Ascending aorta (tissue), 2 donors: ENCODE measurements at regions not wholly inside any gene's neighbourhood (a gene's known extent, or its start where the extent isn't known, plus 50 kb on each side); places are given as distances from the start of the nearest gene placed in this dataset.

Experiments
- DNase-seq, 2 donors: peaks; one replicate each; pipeline ENCODE4 v3.0.0-alpha.2; 2019; ENCODE audit warnings: low spot score in 2 of 2
- H3K27ac ChIP-seq, 2 donors: fragments of 200-600 bp; sonication (generic); one replicate each; pipeline ENCODE4 v1.5.1; 2016 to 2017; ENCODE audit warnings: mild to moderate bottlenecking in 1 of 2
- H3K27me3 ChIP-seq: fragments of 200-600 bp; sonication (generic); one replicate; pipeline ENCODE4 v1.5.1; 2017
- H3K36me3 ChIP-seq, 2 donors: fragments of 200-600 bp; sonication (generic); one replicate each; pipeline ENCODE4 v1.5.1; 2016
- H3K4me1 ChIP-seq, 2 donors: fragments of 200-600 bp; sonication (generic); one replicate each; pipeline ENCODE4 v1.5.1; 2016 to 2017; ENCODE audit warnings: mild to moderate bottlenecking in 1 of 2
- H3K4me3 ChIP-seq, 2 donors: fragments of 200-600 bp; sonication (generic); one replicate each; pipeline ENCODE4 v1.5.1; 2016 to 2017; ENCODE audit warnings: mild to moderate bottlenecking in 1 of 2
- H3K9me3 ChIP-seq, 2 donors: fragments of 200-600 bp; sonication (generic); one replicate each; pipeline ENCODE4 v1.5.1; 2016
- intact Hi-C: fragments of 100-400 bp; cut with DNase I; formaldehyde crosslinking; loops from one replicate; pipeline ENCODE4 v1.15.1; 2023
- TF ChIP-seq, protein P1 (sequence below), 3 experiments: fragments of 200-600 bp in 2 of 3; fragments of 450-650 bp in 1 of 3; sonication (generic) in 2 of 3; IDR thresholded peaks; one replicate each; pipeline ENCODE4 v1.5.1; 2016 to 2019; ENCODE audit warnings: antibody characterized with exemption in 3 of 3, mild to moderate bottlenecking in 1 of 3, moderate library complexity in 1 of 3

DNA sequence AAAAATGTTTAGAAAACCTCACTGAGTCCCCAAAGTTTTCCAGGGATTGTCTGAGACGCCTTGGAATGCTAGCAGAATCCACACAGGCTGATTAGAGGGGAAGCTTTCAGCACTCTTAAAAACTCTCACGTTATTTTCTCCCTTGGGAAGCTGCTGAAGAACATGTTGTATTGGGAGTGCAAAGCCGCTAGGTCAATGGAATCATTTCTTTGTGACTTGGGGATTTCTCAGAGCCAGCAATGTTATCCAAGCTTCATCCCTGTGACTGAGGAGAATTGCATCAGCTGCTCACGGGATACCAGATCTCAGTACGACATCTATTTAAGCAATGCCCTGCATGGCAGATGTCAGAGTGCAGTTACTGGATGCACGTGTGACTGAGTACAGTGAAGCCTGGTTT, 426.4 kb upstream of the MPDZ start:
- intact Hi-C loops = loop anchor here (10.0 kb wide), 1 partner anchor 649 kb away; no protein-coding TSS in a partner anchor
- Histone ChIP-seq H3K27ac (peak overlapping the region; percentile 37 to 57), H3K4me1 (peaks cover 4 to 18% of the 10 kb centered on the region in 2 donors), H3K4me3 (no peak overlapping the region), H3K36me3 (no peaks in the 10 kb centered on the region), H3K9me3 (peaks cover 0 to 2% of the 10 kb centered on the region in 2 donors), H3K27me3 (no peaks in the 10 kb centered on the region)
- TF ChIP-seq, protein P1, sequence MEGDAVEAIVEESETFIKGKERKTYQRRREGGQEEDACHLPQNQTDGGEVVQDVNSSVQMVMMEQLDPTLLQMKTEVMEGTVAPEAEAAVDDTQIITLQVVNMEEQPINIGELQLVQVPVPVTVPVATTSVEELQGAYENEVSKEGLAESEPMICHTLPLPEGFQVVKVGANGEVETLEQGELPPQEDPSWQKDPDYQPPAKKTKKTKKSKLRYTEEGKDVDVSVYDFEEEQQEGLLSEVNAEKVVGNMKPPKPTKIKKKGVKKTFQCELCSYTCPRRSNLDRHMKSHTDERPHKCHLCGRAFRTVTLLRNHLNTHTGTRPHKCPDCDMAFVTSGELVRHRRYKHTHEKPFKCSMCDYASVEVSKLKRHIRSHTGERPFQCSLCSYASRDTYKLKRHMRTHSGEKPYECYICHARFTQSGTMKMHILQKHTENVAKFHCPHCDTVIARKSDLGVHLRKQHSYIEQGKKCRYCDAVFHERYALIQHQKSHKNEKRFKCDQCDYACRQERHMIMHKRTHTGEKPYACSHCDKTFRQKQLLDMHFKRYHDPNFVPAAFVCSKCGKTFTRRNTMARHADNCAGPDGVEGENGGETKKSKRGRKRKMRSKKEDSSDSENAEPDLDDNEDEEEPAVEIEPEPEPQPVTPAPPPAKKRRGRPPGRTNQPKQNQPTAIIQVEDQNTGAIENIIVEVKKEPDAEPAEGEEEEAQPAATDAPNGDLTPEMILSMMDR (IDR thresholded peaks at IDR 0.05) = no peak
- peak in 1 of 2 donors; percentile 75 for DNase-seq

DNA sequence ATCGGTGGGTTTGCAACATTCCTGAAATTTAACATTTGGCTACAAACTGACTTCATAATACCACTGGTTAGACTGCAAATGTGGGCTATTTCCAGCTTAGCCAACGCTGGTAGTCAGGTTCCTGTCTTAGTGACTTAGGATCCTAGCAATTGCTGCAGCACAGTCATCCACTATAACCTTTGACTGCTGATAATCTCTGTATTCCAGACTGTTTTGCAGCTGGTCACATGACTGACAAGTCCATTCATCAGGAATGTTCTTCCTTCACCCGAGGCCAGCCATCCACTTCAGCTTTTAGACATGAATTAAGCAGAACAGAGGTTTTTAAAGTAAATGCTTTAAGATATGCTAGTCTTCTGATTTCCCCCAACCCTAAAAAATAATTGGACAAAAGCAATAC, 425.9 kb upstream of the MPDZ start:
- no peaks in the 10 kb centered on the region for H3K27me3 ChIP-seq
- no peak overlapping the region for H3K4me3 ChIP-seq
- no peaks in the 10 kb centered on the region for H3K36me3 ChIP-seq
- TF ChIP-seq, protein P1 (IDR thresholded peaks at IDR 0.05) = no peak
- H3K4me1 ChIP-seq = peaks cover 4 to 18% of the 10 kb centered on the region in 2 donors
- H3K9me3 ChIP-seq = peaks cover 0 to 2% of the 10 kb centered on the region in 2 donors
- H3K27ac ChIP-seq = peak overlapping the region; percentile 37 to 57
- no peak for DNase-seq
- intact Hi-C loops = loop anchor here (10.0 kb wide), 1 partner anchor 649 kb away; no protein-coding TSS in a partner anchor

DNA sequence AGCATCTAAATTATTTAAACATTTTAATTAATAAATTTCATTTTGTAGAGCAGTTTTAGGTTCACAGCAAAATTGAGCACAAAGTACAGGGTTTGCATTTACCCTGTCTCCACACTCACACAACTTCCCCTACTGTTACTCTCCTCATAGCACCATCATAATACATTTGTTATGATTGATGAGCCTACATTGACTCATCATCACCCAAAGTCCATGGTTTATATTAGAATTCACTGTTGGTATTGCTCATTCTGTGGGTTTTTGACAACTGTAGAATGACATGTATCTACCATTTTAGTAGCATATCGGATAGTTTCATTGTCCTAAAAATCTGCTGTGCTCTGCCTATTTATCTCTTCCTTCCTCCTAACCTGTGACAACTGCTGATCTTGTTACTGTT, 411.1 kb upstream of the MPDZ start:
- TF ChIP-seq, protein P1 (IDR thresholded peaks at IDR 0.05) = no peak
- intact Hi-C loops = no loop called here
- H3K27me3 ChIP-seq = no peaks in the 10 kb centered on the region
- H3K27ac ChIP-seq = no peak overlapping the region
- peaks cover 0 to 13% of the 10 kb centered on the region in 2 donors for H3K9me3 ChIP-seq
- H3K36me3 ChIP-seq = no peaks in the 10 kb centered on the region
- H3K4me3 ChIP-seq = no peak overlapping the region
- DNase-seq = no peak
- H3K4me1 ChIP-seq = no peaks in the 10 kb centered on the region

DNA sequence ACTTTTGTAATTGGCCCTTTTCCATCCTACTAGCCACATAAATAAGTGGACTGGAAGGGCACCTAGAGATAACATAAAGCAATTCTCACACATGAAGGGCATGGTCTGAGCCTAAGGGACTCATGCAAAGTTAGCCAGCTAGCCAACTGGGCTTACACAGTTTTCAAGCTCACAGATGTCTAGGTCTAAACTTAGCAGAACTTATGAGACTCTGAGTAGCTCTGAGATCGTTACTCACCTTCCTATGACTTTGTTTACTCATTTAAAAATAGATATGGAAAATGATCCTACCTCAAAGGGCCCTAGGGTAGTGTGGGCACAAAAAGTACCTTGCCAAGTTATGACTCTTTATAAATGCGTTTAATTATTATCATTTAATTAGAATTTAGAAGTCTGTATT, 410.4 kb upstream of the MPDZ start:
- TF ChIP-seq, protein P1 (IDR thresholded peaks at IDR 0.05) = no peak
- H3K27ac ChIP-seq = no peak overlapping the region
- H3K27me3 ChIP-seq = no peaks in the 10 kb centered on the region
- DNase-seq = no peak
- intact Hi-C loops = no loop called here
- H3K36me3 ChIP-seq = no peaks in the 10 kb centered on the region
- H3K9me3 ChIP-seq = peaks cover 0 to 9% of the 10 kb centered on the region in 2 donors
- no peaks in the 10 kb centered on the region for H3K4me1 ChIP-seq
- H3K4me3 ChIP-seq = no peak overlapping the region

DNA sequence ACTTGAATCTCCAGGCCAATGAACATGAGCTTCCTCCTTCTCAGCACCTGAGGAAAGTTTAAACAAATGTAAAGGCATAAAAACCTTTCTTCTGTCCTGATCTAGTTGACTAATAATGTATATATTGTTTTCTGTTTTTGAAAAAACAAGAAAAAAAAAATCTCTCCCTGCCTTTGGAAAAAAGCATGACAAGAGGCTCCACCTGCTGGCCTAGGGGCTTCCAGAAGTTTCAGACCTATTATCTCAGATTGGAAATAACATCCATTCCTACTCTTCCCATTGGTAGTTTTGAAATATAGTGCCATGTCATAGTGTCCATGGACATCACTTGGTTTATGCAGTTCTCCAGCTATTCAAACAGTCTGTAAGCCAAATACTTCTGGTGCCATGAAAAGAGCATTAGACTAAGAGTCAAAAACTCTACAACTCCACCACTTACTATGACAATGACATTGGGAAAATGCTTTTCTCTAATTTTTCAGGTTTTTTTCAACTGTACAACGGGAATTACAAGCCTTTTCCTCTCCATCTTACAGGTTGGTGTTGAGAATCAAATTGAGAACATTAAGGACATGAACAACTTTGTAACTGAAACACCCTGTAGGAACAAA, 409.6 kb upstream of the MPDZ start:
- Histone ChIP-seq H3K27me3 (no peaks in the 10 kb centered on the region), H3K4me3 (no peak overlapping the region), H3K4me1 (no peaks in the 10 kb centered on the region), H3K36me3 (no peaks in the 10 kb centered on the region), H3K9me3 (peaks cover 0 to 6% of the 10 kb centered on the region in 2 donors), H3K27ac (no peak overlapping the region)
- TF ChIP-seq, protein P1 (IDR thresholded peaks at IDR 0.05) = peak in 1 of 3 experiments; percentile 37
- intact Hi-C loops = no loop called here
- no peak for DNase-seq
